Breast epithelium (tissue), 3 donors: ENCODE measurements at regions not wholly inside any gene's neighbourhood (a gene's known extent, or its start where the extent isn't known, plus 50 kb on each side); places are given as distances from the start of the nearest gene placed in this dataset.

Source experiments
- POLR2AphosphoS5 ChIP-seq, 3 donors: sonication (generic); formaldehyde crosslinking; IDR thresholded peaks; one replicate each; pipeline ENCODE4 v1.6.1; 2017; ENCODE audit warnings: antibody characterized with exemption in 3 of 3
- TF ChIP-seq, protein P1 (sequence below), 3 donors: fragments of 450-650 bp; IDR thresholded peaks; one replicate each; pipeline ENCODE4 v1.5.1; 2016 to 2017; ENCODE audit warnings: antibody characterized with exemption in 3 of 3, mild to moderate bottlenecking in 3 of 3, moderate library complexity in 3 of 3

GRCh38 chr4:127284236-127284635 is 348.5 kb upstream of the INTU start:
- TF ChIP-seq, protein P1, sequence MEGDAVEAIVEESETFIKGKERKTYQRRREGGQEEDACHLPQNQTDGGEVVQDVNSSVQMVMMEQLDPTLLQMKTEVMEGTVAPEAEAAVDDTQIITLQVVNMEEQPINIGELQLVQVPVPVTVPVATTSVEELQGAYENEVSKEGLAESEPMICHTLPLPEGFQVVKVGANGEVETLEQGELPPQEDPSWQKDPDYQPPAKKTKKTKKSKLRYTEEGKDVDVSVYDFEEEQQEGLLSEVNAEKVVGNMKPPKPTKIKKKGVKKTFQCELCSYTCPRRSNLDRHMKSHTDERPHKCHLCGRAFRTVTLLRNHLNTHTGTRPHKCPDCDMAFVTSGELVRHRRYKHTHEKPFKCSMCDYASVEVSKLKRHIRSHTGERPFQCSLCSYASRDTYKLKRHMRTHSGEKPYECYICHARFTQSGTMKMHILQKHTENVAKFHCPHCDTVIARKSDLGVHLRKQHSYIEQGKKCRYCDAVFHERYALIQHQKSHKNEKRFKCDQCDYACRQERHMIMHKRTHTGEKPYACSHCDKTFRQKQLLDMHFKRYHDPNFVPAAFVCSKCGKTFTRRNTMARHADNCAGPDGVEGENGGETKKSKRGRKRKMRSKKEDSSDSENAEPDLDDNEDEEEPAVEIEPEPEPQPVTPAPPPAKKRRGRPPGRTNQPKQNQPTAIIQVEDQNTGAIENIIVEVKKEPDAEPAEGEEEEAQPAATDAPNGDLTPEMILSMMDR (IDR thresholded peaks at IDR 0.05): no peak
- no peak for TF ChIP-seq POLR2AphosphoS5 (IDR thresholded peaks at IDR 0.05)
